Liver (tissue), 8 donors: ENCODE measurements at regions not wholly inside any gene's neighbourhood (a gene's known extent, or its start where the extent isn't known, plus 50 kb on each side); places are given as distances from the start of the nearest gene placed in this dataset.

ENCODE experiments used
- DNase-seq: peaks from one replicate; pipeline ENCODE4 v3.0.0-alpha.2; 2017; ENCODE audit warnings: low spot score
- H3K27ac ChIP-seq, 2 donors: one replicate each; pipeline ENCODE4 v1.7.0; 2013; ENCODE audit warnings: inconsistent platforms in 2 of 2, low read length in 2 of 2, control low read depth in 1 of 2, low read depth in 1 of 2, mild to moderate bottlenecking in 1 of 2
- H3K27me3 ChIP-seq, 4 donors: one replicate each; pipeline versions ENCODE4 v1.6.1 to v1.7.0; 2013; ENCODE audit warnings: low read length in 3 of 4, inconsistent platforms in 1 of 4, mild to moderate bottlenecking in 1 of 4, moderate library complexity in 1 of 4; ENCODE audit not compliant: control insufficient read depth in 4 of 4, insufficient read depth in 4 of 4
- H3K36me3 ChIP-seq, 4 donors: one replicate each; pipeline versions ENCODE4 v1.6.1 to v1.7.0; 2013; ENCODE audit warnings: low read length in 3 of 4, mild to moderate bottlenecking in 3 of 4, low read depth in 1 of 4, moderate library complexity in 1 of 4; ENCODE audit not compliant: control insufficient read depth in 4 of 4, insufficient read depth in 3 of 4
- H3K4me1 ChIP-seq, 4 donors: one replicate each; pipeline versions ENCODE4 v1.6.1 to v1.7.0; 2013; ENCODE audit warnings: low read length in 3 of 4, mild to moderate bottlenecking in 3 of 4, moderate library complexity in 1 of 4; ENCODE audit not compliant: control insufficient read depth in 4 of 4, insufficient read depth in 4 of 4
- H3K4me3 ChIP-seq, 3 donors: one replicate each; pipeline versions ENCODE4 v1.6.1 to v1.7.0; 2013; ENCODE audit warnings: low read length in 3 of 3, control low read depth in 1 of 3, low read depth in 1 of 3, mild to moderate bottlenecking in 1 of 3
- H3K9ac ChIP-seq, 2 donors: one replicate each; pipeline ENCODE4 v1.7.0; 2013; ENCODE audit warnings: low read length in 2 of 2, mild to moderate bottlenecking in 2 of 2, moderate library complexity in 2 of 2, control low read depth in 1 of 2, low read depth in 1 of 2
- H3K9me3 ChIP-seq, 4 donors: one replicate each; pipeline versions ENCODE4 v1.6.1 to v1.7.0; 2013; ENCODE audit warnings: low read length in 3 of 4; ENCODE audit not compliant: control insufficient read depth in 4 of 4
- ATF3 ChIP-seq: IDR thresholded peaks from 2 replicates; pipeline ENCODE4 v1.6.1; 2016; ENCODE audit warnings: antibody characterized with exemption
- CTCF ChIP-seq: fragments of 150-350 bp; IDR thresholded peaks from 2 replicates; pipeline ENCODE4 v1.5.1; 2017; ENCODE audit warnings: improper control_type of control experiment, low read depth, low read length; ENCODE audit not compliant: missing input control
- EGR1 ChIP-seq, 2 donors: IDR thresholded peaks; 2 replicates each; pipeline ENCODE4 v1.6.1; 2016 to 2018; ENCODE audit warnings: antibody characterized with exemption in 2 of 2, low read depth in 2 of 2
- FOXA1 ChIP-seq: IDR thresholded peaks from 2 replicates; pipeline ENCODE4 v1.6.1; 2016; ENCODE audit warnings: antibody characterized with exemption
- FOXA2 ChIP-seq: IDR thresholded peaks from 2 replicates; pipeline ENCODE4 v1.6.1; 2016; ENCODE audit warnings: antibody characterized with exemption
- GABPA ChIP-seq, 2 donors: IDR thresholded peaks in 1 of 2; conservative IDR thresholded peaks in 1 of 2; 2 replicates each; pipeline ENCODE4 v1.6.1; 2016; ENCODE audit warnings: antibody characterized with exemption in 2 of 2, mild to moderate bottlenecking in 1 of 2, moderate library complexity in 1 of 2
- HNF4A ChIP-seq, 2 donors: conservative IDR thresholded peaks; 2 replicates each; pipeline ENCODE4 v1.6.1; 2016; ENCODE audit warnings: antibody characterized with exemption in 2 of 2, mild to moderate bottlenecking in 2 of 2
- HNF4G ChIP-seq: IDR thresholded peaks from 2 replicates; pipeline ENCODE4 v1.6.1; 2016; ENCODE audit warnings: antibody characterized with exemption
- JUND ChIP-seq, 2 donors: IDR thresholded peaks; 2 replicates each; pipeline ENCODE4 v1.6.1; 2016; ENCODE audit warnings: antibody characterized with exemption in 2 of 2
- MAX ChIP-seq: IDR thresholded peaks from 2 replicates; pipeline ENCODE4 v1.6.1; 2016; ENCODE audit warnings: antibody characterized with exemption
- NR2F2 ChIP-seq: IDR thresholded peaks from 2 replicates; pipeline ENCODE4 v1.6.1; 2016; ENCODE audit warnings: antibody characterized with exemption
- RAD21 ChIP-seq, 2 donors: IDR thresholded peaks; 2 replicates each; pipeline ENCODE4 v1.6.1; 2016; ENCODE audit warnings: antibody characterized with exemption in 2 of 2, mild to moderate bottlenecking in 2 of 2
- REST ChIP-seq: IDR thresholded peaks from 2 replicates; pipeline ENCODE4 v1.6.1; 2016; ENCODE audit warnings: antibody characterized with exemption, mild to moderate bottlenecking
- RXRA ChIP-seq, 2 donors: IDR thresholded peaks; 2 replicates each; pipeline ENCODE4 v1.6.1; 2017 to 2018; ENCODE audit warnings: antibody characterized with exemption in 2 of 2, mild to moderate bottlenecking in 1 of 2
- SP1 ChIP-seq: IDR thresholded peaks from 2 replicates; pipeline ENCODE4 v1.6.1; 2018; ENCODE audit warnings: antibody characterized with exemption, mild to moderate bottlenecking
- TAF1 ChIP-seq: conservative IDR thresholded peaks from 2 replicates; pipeline ENCODE4 v1.6.1; 2016; ENCODE audit warnings: antibody characterized with exemption, mild to moderate bottlenecking
- YY1 ChIP-seq: IDR thresholded peaks from 2 replicates; pipeline ENCODE4 v1.6.1; 2016; ENCODE audit warnings: antibody characterized with exemption, mild to moderate bottlenecking
- ZBTB33 ChIP-seq: IDR thresholded peaks from 2 replicates; pipeline ENCODE4 v1.6.1; 2016; ENCODE audit warnings: antibody characterized with exemption
- WGBS: extraction: QIAGEN DNeasy Blood & Tissue Kit; methylation state at CpG from one replicate; pipeline ENCODE4 v1.1.7; 2013; 5-methylcytosine and 5-hydroxymethylcytosine counted together
- donor health status: healthy.
- donor health status: healthy.
- donor health status: healthy.
- donor health status: healthy.
- donor health status: healthy.

GRCh38 chr21:41029571-41029970, 138.4 kb upstream of the BACE2 start:
- no peak overlapping the region for H3K27ac ChIP-seq
- peaks cover 0 to 2% (median 0%) of the 10 kb centered on the region in 4 donors for H3K9me3 ChIP-seq
- H3K27me3 ChIP-seq, result no peaks in the 10 kb centered on the region
- no peak overlapping the region for H3K4me3 ChIP-seq
- no peaks in the 10 kb centered on the region for H3K36me3 ChIP-seq
- H3K4me1 ChIP-seq, result no peaks in the 10 kb centered on the region
- H3K9ac ChIP-seq, result no peak overlapping the region
- 41% methylated on average over 3 of the region's 3 CpGs for WGBS
- DNase-seq, result no peak
- TF ChIP-seq SP1 (no peak), JUND (IDR thresholded peaks at IDR 0.05) (peak in 1 of 2 donors; percentile 41), ATF3 (no peak), MAX (no peak), RXRA (IDR thresholded peaks at IDR 0.05) (no peak), RAD21 (IDR thresholded peaks at IDR 0.05) (no peak)

GRCh38 chr21:41031701-41032220, 136.2 kb upstream of the BACE2 start:
- no peak for TF ChIP-seq MAX
- no peak for TF ChIP-seq FOXA2
- TF ChIP-seq EGR1 (IDR thresholded peaks at IDR 0.05; ENCODE audit: low read depth in 2 of 2), result no peak
- TF ChIP-seq FOXA1, result no peak
- TF ChIP-seq JUND (IDR thresholded peaks at IDR 0.05), result no peak
- no peak for TF ChIP-seq ATF3
- TF ChIP-seq ZBTB33, result no peak
- TF ChIP-seq SP1, result no peak
- TF ChIP-seq RAD21 (IDR thresholded peaks at IDR 0.05), result no peak
- no peak for TF ChIP-seq HNF4G
- TF ChIP-seq CTCF, result no peak
- no peak for TF ChIP-seq GABPA (IDR thresholded peaks at IDR 0.05 in 1 of 2, conservative IDR thresholded peaks at IDR 0.05 in 1 of 2)
- TF ChIP-seq YY1, result no peak
- no peak for TF ChIP-seq REST
- TF ChIP-seq NR2F2, result no peak
- TF ChIP-seq RXRA (IDR thresholded peaks at IDR 0.05), result no peak
- TF ChIP-seq HNF4A (conservative IDR thresholded peaks at IDR 0.05), result no peak
- TF ChIP-seq TAF1, result no peak
- Histone ChIP-seq H3K36me3 (no peaks in the 10 kb centered on the region), H3K27me3 (no peaks in the 10 kb centered on the region), H3K9ac (no peak overlapping the region), H3K4me3 (no peak overlapping the region), H3K27ac (no peak overlapping the region), H3K9me3 (no peaks in the 10 kb centered on the region), H3K4me1 (no peaks in the 10 kb centered on the region)
- no peak for DNase-seq
- 71% methylated on average over 3 of the region's 3 CpGs for WGBS
